Fibroblast of mammary gland (primary cell): ENCODE measurements at regions not wholly inside any gene's neighbourhood (a gene's known extent, or its start where the extent isn't known, plus 50 kb on each side); places are given as distances from the start of the nearest gene placed in this dataset.

Experiments
- DNase-seq: peaks from one replicate; pipeline ENCODE4 v3.0.0-alpha.2; 2010; ENCODE audit warnings: low read depth
- H3K4me3 ChIP-seq: 2 replicates; pipeline ENCODE4 v1.5.1; 2011; ENCODE audit warnings: low read depth, mild to moderate bottlenecking, low read length, moderate library complexity; ENCODE audit not compliant: control insufficient read depth
- CTCF ChIP-seq: conservative IDR thresholded peaks from 2 replicates; pipeline ENCODE4 v1.5.1; 2011; ENCODE audit warnings: low read depth, low read length, inconsistent platforms; ENCODE audit not compliant: control insufficient read depth, insufficient read depth

GRCh38 chr13:71255633-71256032, 611.4 kb downstream of the DACH1 start:
- no peak for DNase-seq
- H3K4me3 ChIP-seq, result no peak overlapping the region
- no peak for TF ChIP-seq CTCF

DNA sequence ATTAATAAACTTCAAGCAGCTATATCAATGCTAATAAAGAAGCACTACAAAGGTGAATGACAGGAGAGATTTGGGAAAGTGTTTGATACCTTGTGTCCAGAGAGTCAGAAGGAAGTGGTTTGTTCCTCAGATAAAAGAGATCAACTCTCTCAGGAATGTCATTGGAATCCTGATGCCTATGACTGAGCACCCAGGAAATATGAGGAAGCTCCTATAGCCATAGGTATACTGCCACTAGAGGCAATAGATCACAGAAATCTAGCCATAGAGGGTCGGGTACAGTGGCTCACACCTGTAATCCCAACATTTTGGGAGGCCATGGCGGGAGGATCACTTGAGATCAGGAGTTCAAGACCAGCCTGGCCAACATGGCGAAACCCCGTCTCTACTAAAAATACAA, 612.6 kb downstream of the DACH1 start:
- H3K4me3 ChIP-seq, result no peak overlapping the region
- TF ChIP-seq CTCF, result no peak
- no peak for DNase-seq

- DNase-seq, result no peak
- no peak overlapping the region for H3K4me3 ChIP-seq
- no peak for TF ChIP-seq CTCF
Measured at GRCh38 chr13:71252184-71252704, 614.8 kb downstream of the DACH1 start.

GRCh38 chr13:71251292-71251951, 615.6 kb downstream of the DACH1 start:
- TF ChIP-seq CTCF, result no peak
- no peak overlapping the region for H3K4me3 ChIP-seq
- no peak for DNase-seq

- DNase-seq, result no peak
- H3K4me3 ChIP-seq, result no peak overlapping the region
- no peak for TF ChIP-seq CTCF
Measured at GRCh38 chr13:71249011-71249410, 618.0 kb downstream of the DACH1 start.

DNA sequence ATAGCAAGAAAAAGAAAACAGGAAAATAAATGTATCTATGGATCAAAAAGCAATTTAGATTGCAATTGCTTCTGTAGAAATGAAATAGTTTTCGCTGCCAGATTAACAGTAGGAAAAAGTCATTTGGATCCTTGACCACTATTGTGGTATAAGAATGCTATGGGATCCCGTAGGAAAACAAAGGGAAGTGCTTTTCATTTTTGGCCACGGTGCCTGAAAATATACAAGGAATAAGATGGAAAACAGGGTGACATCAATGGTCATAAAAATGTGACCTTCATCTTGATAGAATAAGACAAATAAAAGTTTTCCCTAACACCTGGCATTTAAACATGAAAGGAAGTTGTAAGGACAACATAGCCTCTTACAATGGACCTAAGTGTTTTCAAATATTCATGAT, 622.8 kb downstream of the DACH1 start:
- H3K4me3 ChIP-seq, result no peak overlapping the region
- DNase-seq, result no peak
- no peak for TF ChIP-seq CTCF

DNA sequence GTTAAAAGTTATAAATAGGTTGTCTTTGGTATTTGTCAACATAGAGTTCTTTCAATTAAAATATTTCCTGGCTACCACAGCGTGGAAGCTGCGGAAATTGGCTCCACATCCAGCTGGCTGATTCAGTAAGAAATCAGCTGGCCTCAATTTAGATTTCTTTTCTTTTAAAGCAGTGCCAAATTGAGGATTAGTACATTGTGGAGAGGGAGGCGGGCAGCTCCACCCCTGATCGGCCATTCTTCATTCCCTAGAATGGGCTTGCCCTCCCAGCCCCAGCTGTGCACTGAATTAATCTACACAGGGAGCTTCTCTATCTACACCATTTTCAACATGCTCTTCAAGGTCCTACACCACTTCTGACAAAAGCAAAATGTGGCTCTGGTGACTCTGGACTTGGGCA, 624.8 kb downstream of the DACH1 start:
- no peak for DNase-seq
- no peak for TF ChIP-seq CTCF
- no peak overlapping the region for H3K4me3 ChIP-seq
